Heart left ventricle (tissue), 16 donors: ENCODE measurements at regions not wholly inside any gene's neighbourhood (a gene's known extent, or its start where the extent isn't known, plus 50 kb on each side); places are given as distances from the start of the nearest gene placed in this dataset.

Experiments used
- ATAC-seq, 4 donors: fragments of 200-7000 bp; cut with Tn5 transposase; one replicate each; pipeline ENCODE4 v1.9.1; 2020 to 2022; ENCODE audit warnings: moderate library complexity in 4 of 4, mild to moderate bottlenecking in 3 of 4, moderate number of reproducible peaks in 1 of 4
- DNase-seq, 5 donors: peaks; one replicate each; pipeline ENCODE4 v3.0.0-alpha.2; 2020
- H3K27ac ChIP-seq, 12 donors: fragments of 200-600 bp; sonication (generic) in 4 of 12; one replicate each; pipeline versions ENCODE4 v1.5.0 to v1.8.0; 2016 to 2022; ENCODE audit warnings: mild to moderate bottlenecking in 2 of 12
- H3K27me3 ChIP-seq, 9 donors: fragments of 200-600 bp; sonication (generic) in 2 of 9; one replicate each; pipeline versions ENCODE4 v1.5.1 to v1.8.0; 2016 to 2022; ENCODE audit warnings: mild to moderate bottlenecking in 3 of 9
- H3K36me3 ChIP-seq, 9 donors: fragments of 200-600 bp; sonication (generic) in 2 of 9; one replicate each; pipeline versions ENCODE4 v1.5.0 to v1.8.0; 2018 to 2022; ENCODE audit warnings: mild to moderate bottlenecking in 2 of 9
- H3K4me1 ChIP-seq, 12 donors: fragments of 200-600 bp; sonication (generic) in 4 of 12; one replicate each; pipeline versions ENCODE4 v1.5.0 to v1.8.0; 2016 to 2022; ENCODE audit warnings: mild to moderate bottlenecking in 3 of 12
- H3K4me3 ChIP-seq, 12 donors: fragments of 200-600 bp; sonication (generic) in 4 of 12; one replicate each; pipeline versions ENCODE4 v1.5.0 to v1.8.0; 2017 to 2022; ENCODE audit warnings: mild to moderate bottlenecking in 9 of 12, moderate library complexity in 4 of 12
- H3K9me3 ChIP-seq, 12 donors: fragments of 200-600 bp; sonication (generic) in 4 of 12; one replicate each; pipeline versions ENCODE4 v1.5.0 to v1.8.0; 2016 to 2022; ENCODE audit warnings: mild to moderate bottlenecking in 1 of 12
- POLR2A ChIP-seq, 2 donors: fragments of 450-650 bp; IDR thresholded peaks; one replicate each; pipeline ENCODE4 v1.6.1; 2017; ENCODE audit warnings: antibody characterized with exemption in 2 of 2, mild to moderate bottlenecking in 2 of 2, moderate library complexity in 2 of 2
- WGBS, 4 donors: extraction: QIAGEN DNeasy Blood & Tissue Kit in 2 of 4; methylation state at CpG; one replicate each; pipeline versions ENCODE4 v1.1.5 to v1.1.7; 2013 to 2018; 5-methylcytosine and 5-hydroxymethylcytosine counted together
- intact Hi-C, 10 donors: fragments of 100-400 bp; cut with DNase I; formaldehyde crosslinking; loops; one replicate each; pipeline versions ENCODE4 v1.11.1 to v1.14.2; 2022
- TF ChIP-seq, protein P1 (sequence below), 12 donors: fragments of 200-600 bp; sonication (generic) in 4 of 12; IDR thresholded peaks; one replicate each; pipeline versions ENCODE4 v1.5.0 to v1.8.0; 2018 to 2022; ENCODE audit warnings: antibody characterized with exemption in 12 of 12, mild to moderate bottlenecking in 5 of 12
- donor health status: ischemic (EF 13 %, LVEDD 7.1; RV severe dilation, severe dysfunction).
- donor health status: healthy with polysubstance abuse.
- donor health status: DM: no; HTN: yes; CAD: no.
- donor health status: DM: no; HTN: no; CAD: no.
- donor health status: ischemic (EF 25% LVEDD 6.9; RV normal size, moderate dysfunction).
- donor health status: ischemic (EF 25% LVEDD 5.7; RV mildly dilated, moderate dysfunction).
- donor health status: healthy.
- donor health status: DM: yes; HTN: yes; CAD: no.
- donor health status: ischemic (EF 35%, LVEDD 5.7; RV mildly dilated, moderate dysfunction).
- donor health status: nonischemic (EF 11% LVEDD 7.7; RV severe dilation, severe dysfunction).
- donor health status: DM: yes; HTN: yes; CAD: no.
- donor health status: PGD.
- donor health status: ischemic (EF 29% LVEDD 5.4; RV normal size, mild dysfunction).
- donor health status: nonischemic (EF 23%, LVEDD 6.1; RV moderate dilation, normal function).

DNA sequence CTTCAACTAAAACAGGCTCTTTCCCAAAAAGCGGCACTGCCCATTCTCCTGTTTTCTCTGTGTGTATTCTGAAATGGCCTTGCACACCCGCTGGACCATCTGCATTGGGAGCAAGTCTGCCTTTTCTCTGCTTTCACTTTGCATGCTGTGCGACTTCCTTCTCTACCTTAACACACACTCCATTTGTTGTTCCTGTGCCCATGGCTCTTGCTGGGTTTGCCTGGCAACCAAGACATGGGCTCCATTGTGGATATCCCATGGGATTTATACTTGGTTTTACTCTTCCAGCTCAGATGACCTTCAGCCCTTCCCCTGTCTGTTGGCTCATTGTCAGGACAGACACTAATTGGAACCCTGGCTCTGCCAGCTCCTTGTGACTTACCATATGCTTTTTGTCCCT is 465.3 kb downstream of the REEP3 start:
- Histone ChIP-seq H3K9me3 (no peaks in the 10 kb centered on the region), H3K4me3 (no peak overlapping the region), H3K27ac (no peak overlapping the region), H3K36me3 (no peaks in the 10 kb centered on the region), H3K27me3 (no peaks in the 10 kb centered on the region), H3K4me1 (no peaks in the 10 kb centered on the region)
- DNase-seq: no peak
- no peak for ATAC-seq
- intact Hi-C loops: no loop called here
- TF ChIP-seq, protein P1, sequence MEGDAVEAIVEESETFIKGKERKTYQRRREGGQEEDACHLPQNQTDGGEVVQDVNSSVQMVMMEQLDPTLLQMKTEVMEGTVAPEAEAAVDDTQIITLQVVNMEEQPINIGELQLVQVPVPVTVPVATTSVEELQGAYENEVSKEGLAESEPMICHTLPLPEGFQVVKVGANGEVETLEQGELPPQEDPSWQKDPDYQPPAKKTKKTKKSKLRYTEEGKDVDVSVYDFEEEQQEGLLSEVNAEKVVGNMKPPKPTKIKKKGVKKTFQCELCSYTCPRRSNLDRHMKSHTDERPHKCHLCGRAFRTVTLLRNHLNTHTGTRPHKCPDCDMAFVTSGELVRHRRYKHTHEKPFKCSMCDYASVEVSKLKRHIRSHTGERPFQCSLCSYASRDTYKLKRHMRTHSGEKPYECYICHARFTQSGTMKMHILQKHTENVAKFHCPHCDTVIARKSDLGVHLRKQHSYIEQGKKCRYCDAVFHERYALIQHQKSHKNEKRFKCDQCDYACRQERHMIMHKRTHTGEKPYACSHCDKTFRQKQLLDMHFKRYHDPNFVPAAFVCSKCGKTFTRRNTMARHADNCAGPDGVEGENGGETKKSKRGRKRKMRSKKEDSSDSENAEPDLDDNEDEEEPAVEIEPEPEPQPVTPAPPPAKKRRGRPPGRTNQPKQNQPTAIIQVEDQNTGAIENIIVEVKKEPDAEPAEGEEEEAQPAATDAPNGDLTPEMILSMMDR (IDR thresholded peaks at IDR 0.05): no peak
- no peak for TF ChIP-seq POLR2A (IDR thresholded peaks at IDR 0.05)
- 87 to 93% (median 89%) methylated on average over 3 of the region's 3 CpGs for WGBS, 4 donors

- no peaks in the 10 kb centered on the region for H3K4me1 ChIP-seq
- ATAC-seq (no peak), DNase-seq (no peak)
- no peaks in the 10 kb centered on the region for H3K27me3 ChIP-seq
- intact Hi-C loops: no loop called here
- H3K27ac ChIP-seq: no peak overlapping the region
- no peak overlapping the region for H3K4me3 ChIP-seq
- 22 to 43% (median 29%) methylated on average over 2 of the region's 2 CpGs for WGBS, 4 donors
- TF ChIP-seq, protein P1 (IDR thresholded peaks at IDR 0.05): no peak
- no peaks in the 10 kb centered on the region for H3K9me3 ChIP-seq
- no peaks in the 10 kb centered on the region for H3K36me3 ChIP-seq
Observed at GRCh38 chr10:63987212-63987611, 466.0 kb downstream of the REEP3 start.

DNA sequence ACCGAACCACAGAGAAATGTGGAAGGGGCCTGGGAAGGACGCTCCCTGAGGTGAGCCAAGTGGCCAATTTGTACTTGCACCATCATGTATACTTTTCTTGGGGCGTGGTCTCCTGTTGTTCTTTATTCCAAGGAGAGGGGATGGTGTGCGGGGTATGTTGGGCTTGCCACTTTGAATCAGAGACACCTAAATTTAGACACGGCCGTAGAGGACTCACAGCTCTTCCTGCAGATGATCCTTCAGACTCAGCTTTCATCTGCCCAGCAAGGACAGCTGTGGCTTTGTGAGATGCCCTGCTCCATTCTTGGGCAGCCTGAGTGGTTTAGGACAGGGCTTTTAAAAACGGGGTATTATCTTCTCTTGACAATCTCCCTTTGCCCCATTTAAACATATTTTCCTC is 473.2 kb downstream of the REEP3 start:
- H3K9me3 ChIP-seq: peaks cover 0 to 3% (median 0%) of the 10 kb centered on the region in 12 donors
- intact Hi-C loops: no loop called here
- no peaks in the 10 kb centered on the region for H3K36me3 ChIP-seq
- H3K27ac ChIP-seq: no peak overlapping the region
- DNase-seq: no peak
- TF ChIP-seq, protein P1 (IDR thresholded peaks at IDR 0.05): no peak
- TF ChIP-seq POLR2A (IDR thresholded peaks at IDR 0.05): no peak
- no peaks in the 10 kb centered on the region for H3K27me3 ChIP-seq
- no peak for ATAC-seq
- 69 to 82% (median 74%) methylated on average over 7 of the region's 7 CpGs for WGBS, 4 donors
- no peaks in the 10 kb centered on the region for H3K4me1 ChIP-seq
- no peak overlapping the region for H3K4me3 ChIP-seq

GRCh38 chr10:64007157-64007556 is 486.0 kb downstream of the REEP3 start:
- intact Hi-C loops: no loop called here
- ATAC-seq: no peak
- peaks cover 0 to 23% (median 10%) of the 10 kb centered on the region in 12 donors for H3K9me3 ChIP-seq
- 84 to 90% (median 89%) methylated on average over 8 of the region's 8 CpGs for WGBS, 4 donors
- no peak overlapping the region for H3K4me3 ChIP-seq
- H3K27ac ChIP-seq: no peak overlapping the region
- no peak for TF ChIP-seq POLR2A (IDR thresholded peaks at IDR 0.05)
- TF ChIP-seq, protein P1 (IDR thresholded peaks at IDR 0.05): no peak
- H3K4me1 ChIP-seq: peaks cover 0 to 3% (median 0%) of the 10 kb centered on the region in 12 donors
- H3K36me3 ChIP-seq: no peaks in the 10 kb centered on the region
- no peaks in the 10 kb centered on the region for H3K27me3 ChIP-seq
- no peak for DNase-seq
